CD14-positive monocyte (primary cell): ENCODE measurements at regions not wholly inside any gene's neighbourhood (a gene's known extent, or its start where the extent isn't known, plus 50 kb on each side); places are given as distances from the start of the nearest gene placed in this dataset.

Experiments used
- DNase-seq, 3 donors: peaks; one replicate each; pipeline ENCODE4 v3.0.0-alpha.2; 2011 to 2022
- H2AFZ ChIP-seq: 2 replicates; pipeline ENCODE4 v1.6.0; 2012; ENCODE audit warnings: mild to moderate bottlenecking, low read depth, low read length, inconsistent platforms; ENCODE audit not compliant: insufficient read depth, poor library complexity, severe bottlenecking
- H3K27ac ChIP-seq, 2 donors: 1 replicate in 1 of 2; 2 replicates in 1 of 2; pipeline ENCODE4 v1.5.1; 2012 to 2013; ENCODE audit warnings: low read length in 2 of 2, control low read depth in 1 of 2, inconsistent platforms in 1 of 2, low read depth in 1 of 2, mild to moderate bottlenecking in 1 of 2
- H3K27me3 ChIP-seq, 2 donors: one replicate each; pipeline versions ENCODE4 v1.6.0 to v1.6.1; 2011 to 2013; ENCODE audit warnings: low read length in 2 of 2; ENCODE audit not compliant: control insufficient read depth in 2 of 2, insufficient read depth in 2 of 2
- H3K36me3 ChIP-seq, 2 donors: replicated peaks in 1 of 2; 1 replicate in 1 of 2; 2 replicates in 1 of 2; pipeline versions ENCODE4 v1.5.1 to v1.6.1; 2012 to 2013; ENCODE audit warnings: low read length in 2 of 2, control low read depth in 1 of 2, inconsistent platforms in 1 of 2, mild to moderate bottlenecking in 1 of 2; ENCODE audit not compliant: insufficient read depth in 2 of 2, control insufficient read depth in 1 of 2
- H3K4me1 ChIP-seq, 2 donors: 1 replicate in 1 of 2; 2 replicates in 1 of 2; pipeline versions ENCODE4 v1.5.1 to v1.6.1; 2012 to 2013; ENCODE audit warnings: low read length in 2 of 2, control low read depth in 1 of 2, inconsistent platforms in 1 of 2, mild to moderate bottlenecking in 1 of 2, moderate library complexity in 1 of 2; ENCODE audit not compliant: insufficient read depth in 2 of 2, control insufficient read depth in 1 of 2
- H3K4me2 ChIP-seq: replicated peaks from 2 replicates; pipeline ENCODE3; 2012; ENCODE audit warnings: low read length, moderate library complexity, mild to moderate bottlenecking; ENCODE audit not compliant: poor library complexity, severe bottlenecking; ENCODE audit errors: extremely low read depth
- H3K4me3 ChIP-seq, 3 experiments: fragments of 200-600 bp in 1 of 3; sonication (generic) in 1 of 3; replicated peaks in 1 of 3; 1 replicate in 2 of 3; 2 replicates in 1 of 3; pipeline ENCODE4 v1.5.1; 2011 to 2013; ENCODE audit warnings: low read length in 3 of 3, mild to moderate bottlenecking in 3 of 3, control low read depth in 2 of 3, low read depth in 2 of 3, inconsistent platforms in 1 of 3, moderate library complexity in 1 of 3
- H3K79me2 ChIP-seq: 2 replicates; pipeline ENCODE4 v1.6.0; 2012; ENCODE audit warnings: mild to moderate bottlenecking, control low read depth, inconsistent platforms, low read length, moderate library complexity; ENCODE audit not compliant: insufficient read depth
- H3K9ac ChIP-seq: 2 replicates; pipeline ENCODE4 v1.6.0; 2017; ENCODE audit warnings: low read length, mild to moderate bottlenecking; ENCODE audit not compliant: insufficient read depth, poor library complexity, severe bottlenecking
- H3K9me3 ChIP-seq, 2 donors: replicated peaks in 1 of 2; 1 replicate in 1 of 2; 2 replicates in 1 of 2; pipeline versions ENCODE4 v1.5.1 to v1.6.1; 2012 to 2013; ENCODE audit warnings: low read length in 2 of 2, control low read depth in 1 of 2; ENCODE audit not compliant: control insufficient read depth in 1 of 2, insufficient read depth in 1 of 2
- H4K20me1 ChIP-seq: 2 replicates; pipeline ENCODE4 v1.6.0; 2012; ENCODE audit warnings: mild to moderate bottlenecking, low read length, control low read depth, moderate library complexity; ENCODE audit not compliant: insufficient read depth
- H3K27ac Mint-ChIP-seq, 7 donors: one replicate each; pipeline ENCODE4 v1.8.0; 2020; ENCODE audit warnings: mild to moderate bottlenecking in 7 of 7, mixed read lengths in 7 of 7, moderate library complexity in 6 of 7, inconsistent platforms in 2 of 7
- H3K27me3 Mint-ChIP-seq, 3 donors: one replicate each; pipeline ENCODE4 v1.8.0; 2021 to 2022; ENCODE audit warnings: low read depth in 3 of 3, mild to moderate bottlenecking in 3 of 3, mixed read lengths in 3 of 3, moderate library complexity in 3 of 3, inconsistent platforms in 1 of 3
- H3K36me3 Mint-ChIP-seq, 2 donors: one replicate each; pipeline ENCODE4 v1.8.0; 2020; ENCODE audit warnings: mixed read lengths in 2 of 2, inconsistent platforms in 1 of 2, mild to moderate bottlenecking in 1 of 2
- H3K4me1 Mint-ChIP-seq: one replicate; pipeline ENCODE4 v1.8.0; 2020; ENCODE audit warnings: mild to moderate bottlenecking, mixed read lengths
- H3K4me3 Mint-ChIP-seq, 2 donors: one replicate each; pipeline ENCODE4 v1.8.0; 2020; ENCODE audit warnings: mild to moderate bottlenecking in 2 of 2, mixed read lengths in 2 of 2, moderate library complexity in 1 of 2
- H3K9me3 Mint-ChIP-seq, 7 donors: one replicate each; pipeline ENCODE4 v1.8.0; 2020 to 2022; ENCODE audit warnings: mixed read lengths in 7 of 7, mild to moderate bottlenecking in 6 of 7, moderate library complexity in 6 of 7, inconsistent platforms in 2 of 7
- intact Hi-C, 2 donors: fragments of 100-400 bp; cut with micrococcal nuclease; formaldehyde crosslinking; loops; one replicate each; pipeline versions ENCODE4 v1.15.0 to v1.15.1; 2023
- TF ChIP-seq, protein P1 (sequence below): fragments of 200-600 bp; IDR thresholded peaks from one replicate; pipeline ENCODE4 v1.8.0; 2022; ENCODE audit warnings: antibody characterized with exemption, mild to moderate bottlenecking

GRCh38 chr2:133653056-133653455, 84.8 kb upstream of the NCKAP5 start:
- no peaks in the 10 kb centered on the region for H3K36me3 Mint-ChIP-seq
- Histone ChIP-seq H3K9ac (no peak overlapping the region), H3K4me3 (no peak overlapping the region), H4K20me1 (no peaks in the 10 kb centered on the region), H2AFZ (no peak overlapping the region), H3K36me3 (no peaks in the 10 kb centered on the region), H3K9me3 (peaks cover 0 to 7% of the 10 kb centered on the region in 2 donors), H3K27ac (no peak overlapping the region), H3K4me1 (no peaks in the 10 kb centered on the region), H3K4me2 (no peak overlapping the region), H3K27me3 (no peaks in the 10 kb centered on the region), H3K79me2 (no peaks in the 10 kb centered on the region)
- H3K27ac Mint-ChIP-seq, result no peak overlapping the region
- H3K4me1 Mint-ChIP-seq, result no peaks in the 10 kb centered on the region
- TF ChIP-seq, protein P1, sequence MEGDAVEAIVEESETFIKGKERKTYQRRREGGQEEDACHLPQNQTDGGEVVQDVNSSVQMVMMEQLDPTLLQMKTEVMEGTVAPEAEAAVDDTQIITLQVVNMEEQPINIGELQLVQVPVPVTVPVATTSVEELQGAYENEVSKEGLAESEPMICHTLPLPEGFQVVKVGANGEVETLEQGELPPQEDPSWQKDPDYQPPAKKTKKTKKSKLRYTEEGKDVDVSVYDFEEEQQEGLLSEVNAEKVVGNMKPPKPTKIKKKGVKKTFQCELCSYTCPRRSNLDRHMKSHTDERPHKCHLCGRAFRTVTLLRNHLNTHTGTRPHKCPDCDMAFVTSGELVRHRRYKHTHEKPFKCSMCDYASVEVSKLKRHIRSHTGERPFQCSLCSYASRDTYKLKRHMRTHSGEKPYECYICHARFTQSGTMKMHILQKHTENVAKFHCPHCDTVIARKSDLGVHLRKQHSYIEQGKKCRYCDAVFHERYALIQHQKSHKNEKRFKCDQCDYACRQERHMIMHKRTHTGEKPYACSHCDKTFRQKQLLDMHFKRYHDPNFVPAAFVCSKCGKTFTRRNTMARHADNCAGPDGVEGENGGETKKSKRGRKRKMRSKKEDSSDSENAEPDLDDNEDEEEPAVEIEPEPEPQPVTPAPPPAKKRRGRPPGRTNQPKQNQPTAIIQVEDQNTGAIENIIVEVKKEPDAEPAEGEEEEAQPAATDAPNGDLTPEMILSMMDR, result no peak
- H3K9me3 Mint-ChIP-seq, result peaks cover 0 to 11% (median 2%) of the 10 kb centered on the region in 7 donors
- H3K4me3 Mint-ChIP-seq, result no peak overlapping the region
- DNase-seq, result no peak
- intact Hi-C loops, result no loop called here
- H3K27me3 Mint-ChIP-seq, result no peaks in the 10 kb centered on the region

- Histone ChIP-seq H3K27me3 (no peaks in the 10 kb centered on the region), H3K4me1 (no peaks in the 10 kb centered on the region), H3K4me3 (no peak overlapping the region), H3K36me3 (no peaks in the 10 kb centered on the region), H3K79me2 (no peaks in the 10 kb centered on the region), H4K20me1 (no peaks in the 10 kb centered on the region), H2AFZ (no peak overlapping the region), H3K9ac (no peak overlapping the region), H3K27ac (no peak overlapping the region), H3K9me3 (peaks cover 0 to 7% of the 10 kb centered on the region in 2 donors), H3K4me2 (no peak overlapping the region)
- TF ChIP-seq, protein P1, result no peak
- no peak overlapping the region for H3K27ac Mint-ChIP-seq
- intact Hi-C loops, result no loop called here
- H3K4me1 Mint-ChIP-seq, result no peaks in the 10 kb centered on the region
- H3K27me3 Mint-ChIP-seq, result peaks cover 0 to under 1% (median 0%) of the 10 kb centered on the region in 3 donors
- DNase-seq, result no peak
- no peak overlapping the region for H3K4me3 Mint-ChIP-seq
- H3K36me3 Mint-ChIP-seq, result no peaks in the 10 kb centered on the region
- peaks cover 0 to 11% (median 1%) of the 10 kb centered on the region in 7 donors for H3K9me3 Mint-ChIP-seq
These were observed 86.7 kb upstream of the NCKAP5 start for GRCh38 chr2:133654949-133655348.
